ENCODE measurements at regions not wholly inside any gene's neighbourhood (a gene's known extent, or its start where the extent isn't known, plus 50 kb on each side); places are given as distances from the start of the nearest gene placed in this dataset.
"Not testable (repeated sequence)": the region's sequence is repeated elsewhere in the genome, so short reads cannot be mapped to it uniquely, and the experiment has no call there.

DNA sequence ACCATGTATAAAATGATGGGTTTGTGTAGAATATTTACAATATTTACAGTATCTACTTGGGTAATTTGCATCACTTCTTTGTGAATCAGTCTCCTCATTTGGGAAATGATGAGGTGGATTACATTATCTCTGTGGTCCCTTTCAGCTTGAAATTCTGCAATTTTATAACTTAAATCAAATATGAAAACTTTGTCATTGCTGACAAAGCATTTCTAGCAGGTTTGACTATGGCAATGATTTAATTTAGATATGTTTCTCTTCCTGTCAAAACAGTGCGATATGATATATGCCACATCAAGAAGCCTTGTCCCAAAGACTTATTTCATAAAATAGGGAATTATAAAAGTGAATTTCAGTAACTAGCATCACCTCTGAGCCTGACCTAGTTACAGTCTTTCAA is 315.8 kb upstream of the MEIS2 start:
- no peak for DNase-seq (ENCODE audit: low read depth in 2 of 2)

DNA sequence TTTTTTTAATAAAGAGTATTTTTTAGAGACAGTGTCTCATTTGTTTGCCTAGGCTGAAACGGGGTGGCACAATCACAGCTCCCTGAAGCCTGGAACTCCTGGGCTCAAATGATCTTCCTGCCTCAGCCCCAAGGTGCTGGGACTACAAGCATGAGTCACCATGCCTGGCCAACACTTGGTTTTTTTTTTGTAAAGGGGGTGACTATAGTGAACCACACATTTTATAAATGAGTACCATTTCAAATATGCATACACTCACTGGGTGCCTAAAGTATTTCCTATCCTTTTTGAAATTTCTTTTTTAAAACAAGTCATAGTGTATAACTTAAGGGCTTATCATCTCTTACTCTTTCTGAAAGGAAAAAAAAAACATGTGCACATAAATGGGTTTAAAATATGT is 325.2 kb upstream of the MEIS2 start:
- DNase-seq (ENCODE audit: low read depth in 2 of 2): no peak

DNA sequence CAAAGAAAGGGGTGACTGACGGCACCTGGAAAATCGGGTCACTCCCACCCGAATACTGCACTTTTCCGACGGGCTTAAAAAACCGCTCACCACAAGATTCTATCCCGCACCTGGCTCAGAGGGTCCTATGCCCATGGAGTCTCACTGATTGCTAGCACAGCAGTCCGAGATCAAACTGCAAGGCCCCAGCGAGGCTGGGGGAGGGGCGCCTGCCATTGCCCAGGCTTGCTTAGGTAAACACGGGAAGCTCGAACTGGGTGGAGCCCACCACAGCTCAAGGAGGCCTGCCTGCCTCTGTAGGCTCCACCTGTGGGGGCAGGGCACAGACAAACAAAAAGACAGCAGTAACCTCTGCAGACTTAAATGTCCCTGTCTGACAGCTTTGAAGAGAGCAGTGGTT is 327.0 kb upstream of the MEIS2 start:
- not testable (repeated sequence) for DNase-seq (ENCODE audit: low read depth in 2 of 2)

DNA sequence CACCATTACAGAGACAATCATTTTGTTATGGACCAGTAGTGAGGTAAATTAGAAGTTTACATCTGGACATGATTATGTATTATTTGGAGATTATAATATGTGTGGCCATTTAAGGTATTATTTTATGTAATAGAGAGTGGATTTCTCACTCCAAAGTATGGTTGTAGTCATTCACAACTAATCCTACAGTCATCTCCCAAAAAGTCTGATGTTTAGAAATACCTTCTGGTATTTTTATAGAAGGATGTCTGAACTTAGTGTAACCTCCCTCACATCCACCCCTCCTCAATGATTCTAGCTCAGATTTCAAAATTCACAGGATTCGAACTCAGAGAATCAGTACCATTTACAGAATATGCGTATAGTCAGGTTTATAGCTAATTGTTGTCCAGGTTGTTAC is 346.6 kb upstream of the MEIS2 start:
- DNase-seq (ENCODE audit: low read depth in 2 of 2): no peak

DNA sequence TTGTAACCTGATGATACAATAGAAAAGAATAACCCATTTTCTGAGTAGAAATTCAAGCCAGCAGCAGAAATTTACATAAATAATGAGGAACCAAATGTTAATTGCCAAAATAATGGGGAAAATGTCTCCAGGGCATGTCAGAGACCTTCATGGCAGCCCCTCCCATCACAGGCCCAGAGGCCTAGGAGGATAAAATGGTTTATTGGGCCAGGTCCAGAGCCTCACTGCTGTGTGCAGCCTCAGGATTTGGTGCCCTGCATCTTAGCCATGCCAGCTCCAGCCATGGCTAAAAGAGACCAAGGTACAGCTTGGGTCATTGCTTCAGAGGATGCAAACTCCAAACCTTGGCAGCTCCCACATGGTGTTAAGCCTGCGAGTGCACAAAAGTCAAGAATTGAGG is 352.1 kb upstream of the MEIS2 start:
- no peak for DNase-seq (ENCODE audit: low read depth in 2 of 2)

DNA sequence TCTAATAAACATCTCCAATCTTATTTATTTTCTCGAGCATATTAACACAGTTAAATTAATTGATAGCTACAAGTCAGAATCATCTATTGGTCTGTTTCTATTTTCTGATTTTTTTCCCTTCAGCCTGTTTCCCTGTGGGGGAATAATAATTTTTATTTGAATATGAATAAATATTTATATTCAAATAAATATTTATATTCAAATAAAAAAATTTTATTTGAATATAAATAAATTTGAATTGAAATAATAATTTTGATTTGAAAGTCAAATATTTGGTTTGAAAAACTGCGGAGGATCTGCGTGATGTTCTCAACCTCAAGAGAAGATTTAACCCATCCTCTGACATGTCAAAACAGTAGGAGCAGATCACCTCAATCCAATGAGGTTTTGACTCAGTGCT is 380.1 kb upstream of the MEIS2 start:
- DNase-seq (ENCODE audit: low read depth in 2 of 2): no peak

DNA sequence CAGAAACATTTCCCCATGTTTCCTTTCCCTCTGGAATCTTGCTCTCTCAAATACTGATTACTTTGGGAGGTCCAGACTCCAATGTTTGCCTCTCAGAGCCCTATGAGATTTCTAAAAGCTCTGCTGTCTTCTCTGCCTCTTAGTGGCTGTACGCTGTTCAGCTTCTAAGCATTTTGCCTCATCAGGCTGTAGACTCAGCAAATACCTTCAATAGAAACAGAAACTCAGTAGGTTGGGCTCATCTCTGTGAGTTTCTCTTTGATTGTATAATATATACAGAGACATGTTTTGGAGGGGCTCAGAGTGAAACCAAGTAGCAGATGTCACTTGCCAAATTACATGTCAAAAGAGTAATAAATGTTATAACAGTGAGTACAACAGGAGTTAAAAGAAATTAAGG is 380.8 kb upstream of the MEIS2 start:
- DNase-seq (ENCODE audit: low read depth in 2 of 2): no peak

DNA sequence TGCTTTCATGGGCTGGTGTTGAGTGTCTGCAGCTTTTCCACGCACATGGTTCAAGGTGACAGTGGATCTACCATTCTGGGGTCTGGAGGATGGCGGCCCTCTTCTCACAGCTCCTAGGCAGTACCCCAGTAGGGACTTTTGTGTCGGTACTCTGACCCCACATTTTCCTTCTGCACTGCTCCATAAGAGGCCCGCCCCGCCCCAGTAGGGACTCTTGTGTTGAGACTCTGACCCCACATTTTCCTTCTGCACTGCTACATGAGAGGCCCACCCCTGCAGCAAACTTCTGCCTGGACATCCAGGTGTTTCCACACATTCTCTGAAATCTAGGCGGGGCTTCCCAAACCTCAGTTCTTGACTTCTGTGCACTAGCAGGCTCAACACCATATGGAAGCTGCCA is 383.4 kb upstream of the MEIS2 start:
- DNase-seq (ENCODE audit: low read depth in 2 of 2): no peak

DNA sequence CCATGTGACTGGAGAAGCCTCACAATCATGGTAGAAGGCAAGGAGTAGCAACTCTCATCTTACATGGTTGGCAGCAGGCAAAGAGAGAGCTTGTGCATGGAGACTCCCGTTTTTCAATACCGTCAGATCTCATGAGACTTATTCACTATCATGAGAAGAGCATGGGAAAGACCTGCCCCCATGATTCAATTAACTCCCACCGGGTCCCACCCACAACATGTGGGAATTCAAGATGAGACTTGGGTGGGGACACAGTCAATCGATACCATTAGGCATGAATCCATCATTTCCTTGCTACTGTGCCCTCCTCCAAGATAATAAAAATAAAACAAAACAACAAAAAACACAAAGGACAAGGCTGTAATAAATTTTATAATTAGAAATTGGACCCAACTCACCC is 384.7 kb upstream of the MEIS2 start:
- no peak for DNase-seq (ENCODE audit: low read depth in 2 of 2)

DNA sequence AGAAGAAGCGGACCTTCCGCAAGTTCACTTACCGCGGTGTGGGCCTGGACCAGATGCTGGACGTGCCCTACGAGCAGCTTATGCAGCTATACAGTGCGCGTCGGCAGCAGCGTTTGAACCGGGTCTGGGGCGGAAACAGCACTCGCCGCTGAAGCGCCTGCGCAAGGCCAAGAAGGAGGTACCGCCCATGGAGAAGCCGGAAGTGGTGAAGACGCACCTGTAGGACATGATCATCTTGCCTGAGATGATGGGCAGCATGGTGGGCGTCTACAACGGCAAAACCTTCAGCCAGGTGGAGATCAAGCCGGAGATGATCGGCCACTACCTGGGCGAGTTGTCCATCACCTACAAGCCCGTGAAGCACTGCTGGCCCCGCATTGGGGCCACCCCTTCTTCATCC is 390.4 kb upstream of the MEIS2 start:
- DNase-seq (ENCODE audit: low read depth in 2 of 2): no peak

DNA sequence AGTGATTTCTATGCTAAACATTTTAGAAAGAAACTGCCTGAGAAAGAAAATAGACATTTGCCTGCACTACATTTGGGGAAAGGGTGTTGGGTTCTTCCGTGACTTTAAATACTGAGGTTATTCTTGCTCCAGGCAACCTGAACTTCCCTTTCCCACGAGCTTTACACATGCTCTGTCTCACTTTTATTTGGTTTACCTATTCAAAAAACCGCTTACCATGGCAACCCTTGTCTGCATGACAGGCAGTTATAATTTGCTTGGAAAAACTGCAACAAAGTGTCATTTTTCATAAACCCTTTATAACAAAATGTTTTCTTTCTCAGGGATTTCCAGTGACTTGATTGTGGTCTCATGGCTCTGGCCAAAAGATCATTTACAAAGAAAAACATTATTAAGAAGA is 416.3 kb upstream of the MEIS2 start:
- DNase-seq (ENCODE audit: low read depth in 2 of 2): no peak

DNA sequence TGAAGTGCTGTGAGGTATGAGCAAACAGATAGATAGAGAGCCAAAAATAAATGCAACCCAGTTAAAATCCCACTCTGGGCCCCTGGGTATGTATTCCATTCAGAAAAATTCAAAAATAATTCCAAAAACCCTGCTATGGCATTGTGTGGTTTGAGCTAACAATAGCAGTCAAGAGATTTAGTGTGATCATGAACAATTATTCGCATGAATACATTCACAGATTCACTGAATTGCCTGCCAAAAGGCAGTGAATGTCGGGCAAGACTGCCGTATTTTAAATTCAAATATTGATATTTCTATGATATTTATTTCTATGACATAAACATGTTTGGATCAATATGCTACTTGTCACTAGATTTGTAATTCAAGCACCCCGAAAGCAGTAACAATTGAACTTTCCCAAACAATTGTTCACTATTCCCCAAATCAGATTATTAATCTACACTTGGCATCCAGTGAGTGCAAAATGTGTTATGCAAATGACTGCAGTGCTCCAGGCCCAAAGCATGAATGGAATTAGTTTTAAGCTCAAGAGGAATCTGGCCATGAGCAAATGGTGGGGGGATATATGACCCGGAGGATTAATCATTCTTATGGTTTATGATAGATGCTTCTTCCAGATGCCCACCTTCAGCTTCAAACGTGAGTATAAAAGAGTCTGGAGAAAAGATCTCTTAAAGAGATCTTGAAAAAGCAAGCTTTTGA is 417.0 kb upstream of the MEIS2 start:
- no peak for DNase-seq (ENCODE audit: low read depth in 2 of 2)

DNA sequence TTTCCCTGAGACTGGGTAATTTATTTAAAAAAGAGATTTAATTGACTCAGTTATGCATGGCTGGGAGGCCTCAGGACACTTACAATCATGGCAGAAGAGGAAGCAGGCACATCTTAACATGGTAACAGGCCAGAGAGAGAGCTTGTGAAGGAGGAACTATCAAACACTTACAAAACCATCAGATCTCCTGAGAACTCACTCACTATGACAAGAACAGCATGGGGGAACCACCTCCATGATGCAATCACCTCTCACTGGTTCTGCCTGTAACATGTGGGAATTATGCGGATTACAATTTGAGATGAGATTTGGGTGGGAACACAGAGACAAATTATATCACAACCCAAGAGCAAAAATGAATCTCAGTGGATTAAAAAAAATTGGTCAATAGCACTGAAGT is 416.0 kb upstream of the TMCO5A start:
- DNase-seq (ENCODE audit: low read depth in 2 of 2): no peak

DNA sequence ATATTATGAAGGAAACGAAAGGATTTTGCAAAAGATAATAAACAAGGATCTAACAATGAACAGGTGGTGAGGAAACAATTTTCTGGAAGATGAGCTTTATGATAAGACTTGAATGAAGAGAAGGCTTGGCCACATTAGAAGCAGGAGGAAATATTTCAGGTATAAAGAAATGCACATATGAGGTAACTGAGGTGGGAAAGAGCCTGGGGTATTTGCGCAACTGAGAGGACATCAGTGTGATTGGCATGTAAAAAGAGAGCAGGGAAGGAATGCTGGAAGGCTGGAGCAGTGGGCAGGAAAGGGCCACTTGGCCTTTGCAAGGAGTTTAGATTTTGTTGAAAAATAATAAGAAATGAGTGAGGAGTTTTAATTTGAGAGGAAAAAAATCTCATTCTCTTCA is 414.4 kb upstream of the TMCO5A start:
- DNase-seq (ENCODE audit: low read depth in 2 of 2): no peak

DNA sequence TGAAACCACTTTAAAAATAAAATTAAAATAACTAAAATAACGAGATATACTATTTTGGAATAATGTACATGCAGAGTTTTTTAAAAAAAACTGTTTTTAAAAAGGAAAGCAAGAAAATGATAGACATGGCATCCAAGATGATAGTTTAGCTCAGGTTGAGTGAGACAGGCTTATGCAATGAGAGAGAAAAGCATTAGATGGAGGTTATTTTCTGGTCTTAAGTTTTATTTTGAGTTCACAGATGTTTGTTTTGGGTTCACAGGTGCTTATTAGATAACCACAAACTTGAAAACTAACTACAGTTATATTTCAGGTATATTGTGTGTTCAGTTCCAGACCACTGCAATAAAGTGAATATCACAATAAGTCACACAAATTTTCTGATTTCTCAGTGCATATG is 413.6 kb upstream of the TMCO5A start:
- DNase-seq (ENCODE audit: low read depth in 2 of 2): no peak

DNA sequence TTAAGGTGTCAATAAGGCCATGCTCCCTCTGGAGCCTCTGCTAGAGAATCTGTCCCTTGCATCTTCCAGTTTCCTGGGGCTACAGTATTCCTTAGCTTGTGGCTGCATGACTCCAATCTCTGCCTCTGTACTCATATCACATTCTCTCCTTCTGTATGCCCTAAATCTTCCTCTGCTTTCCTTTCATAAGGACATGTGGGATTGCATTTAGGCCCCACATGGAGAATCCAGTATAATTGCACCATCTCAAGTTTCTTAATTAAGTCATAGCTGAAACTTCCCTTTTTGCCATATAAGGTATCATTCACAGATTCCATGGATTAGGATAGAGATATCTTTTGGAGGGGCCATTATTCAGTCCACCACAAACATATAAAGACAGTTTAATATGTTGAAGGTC is 409.8 kb upstream of the TMCO5A start:
- no peak for DNase-seq (ENCODE audit: low read depth in 2 of 2)

DNA sequence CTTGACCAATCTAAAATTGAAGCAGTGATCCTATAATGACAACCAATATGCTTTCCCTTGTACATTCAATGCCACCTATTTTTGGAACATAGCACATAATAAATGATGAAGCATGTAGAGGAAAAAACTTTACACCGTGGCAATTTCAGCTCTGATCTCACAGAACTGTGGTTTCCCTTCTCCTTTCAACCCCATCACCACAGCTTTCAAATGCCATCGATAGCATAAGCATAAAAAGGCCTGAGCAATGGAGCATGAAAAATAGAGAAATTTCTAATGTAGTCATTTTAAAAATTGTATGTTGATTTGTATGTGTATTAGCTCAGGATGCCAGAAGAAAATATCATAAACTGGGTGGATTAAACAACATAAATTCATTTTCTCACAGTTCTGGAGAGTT is 406.0 kb upstream of the TMCO5A start:
- DNase-seq (ENCODE audit: low read depth in 2 of 2): no peak

DNA sequence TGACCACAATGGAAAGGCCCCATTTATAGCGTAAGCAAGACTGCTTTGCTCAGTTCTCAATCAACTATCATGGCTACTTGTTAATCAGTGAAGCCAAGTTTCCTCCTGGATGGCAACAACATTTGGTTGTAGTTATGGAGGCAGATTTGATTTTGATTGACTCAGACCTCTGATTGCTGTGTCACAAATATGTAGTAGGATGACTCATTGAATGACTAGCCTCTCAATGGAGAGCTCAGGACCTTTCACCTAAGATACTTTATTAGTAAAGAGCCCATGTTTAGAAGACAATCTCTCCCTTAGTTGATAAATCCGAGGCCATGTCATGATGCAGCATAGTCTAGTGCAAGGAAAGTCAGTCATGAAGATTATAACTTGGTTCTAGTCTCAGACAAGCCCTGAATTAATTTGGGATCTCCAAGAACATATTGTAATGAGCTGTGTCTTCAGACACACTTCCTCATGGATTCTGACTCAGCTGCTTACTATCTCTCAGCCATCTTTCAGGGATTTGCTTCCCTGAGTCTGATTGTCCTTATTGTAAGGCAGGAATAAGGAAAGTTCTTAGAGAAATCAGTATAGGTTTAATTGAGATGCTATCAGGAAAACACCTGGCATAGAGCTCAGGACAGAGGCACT is 397.4 kb upstream of the TMCO5A start:
- no peak for DNase-seq (ENCODE audit: low read depth in 2 of 2)

DNA sequence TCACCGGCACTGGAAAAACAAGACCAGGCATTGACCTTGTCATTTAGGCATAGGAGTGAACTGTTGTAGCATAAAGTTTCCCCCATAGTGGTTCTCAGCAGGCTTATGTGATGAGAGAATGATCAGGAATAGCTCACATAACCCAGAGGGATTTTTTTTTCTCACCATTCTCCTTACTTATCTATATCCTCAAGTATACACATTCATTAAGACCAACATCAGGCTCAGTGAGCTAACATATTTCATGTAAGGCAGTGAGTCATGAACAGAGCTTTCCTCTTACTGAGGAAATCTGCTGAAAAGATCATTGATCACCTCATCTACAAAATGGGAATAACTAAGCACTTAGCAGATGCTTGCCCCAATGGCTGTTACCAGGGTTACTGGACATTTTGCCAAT is 396.6 kb upstream of the TMCO5A start:
- DNase-seq (ENCODE audit: low read depth in 2 of 2): no peak

DNA sequence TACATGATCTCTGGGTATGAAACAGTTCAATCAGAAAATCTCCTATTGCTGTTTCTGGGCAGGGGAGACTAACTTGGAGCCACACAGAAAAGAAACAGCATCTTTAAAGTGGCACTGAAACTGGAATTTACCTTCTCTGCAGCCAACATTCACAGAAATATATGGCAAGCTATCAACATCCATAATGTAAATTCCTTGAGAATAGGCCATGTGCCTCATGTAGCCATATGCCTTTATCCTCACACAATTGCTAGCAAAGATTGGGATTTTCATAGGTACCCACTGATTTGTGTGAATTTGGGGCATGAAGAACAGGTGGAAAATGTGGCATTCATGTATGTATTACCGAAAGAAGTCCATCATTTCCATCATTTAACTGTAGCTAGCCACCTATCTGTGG is 386.3 kb upstream of the TMCO5A start:
- DNase-seq (ENCODE audit: low read depth in 2 of 2): no peak

DNA sequence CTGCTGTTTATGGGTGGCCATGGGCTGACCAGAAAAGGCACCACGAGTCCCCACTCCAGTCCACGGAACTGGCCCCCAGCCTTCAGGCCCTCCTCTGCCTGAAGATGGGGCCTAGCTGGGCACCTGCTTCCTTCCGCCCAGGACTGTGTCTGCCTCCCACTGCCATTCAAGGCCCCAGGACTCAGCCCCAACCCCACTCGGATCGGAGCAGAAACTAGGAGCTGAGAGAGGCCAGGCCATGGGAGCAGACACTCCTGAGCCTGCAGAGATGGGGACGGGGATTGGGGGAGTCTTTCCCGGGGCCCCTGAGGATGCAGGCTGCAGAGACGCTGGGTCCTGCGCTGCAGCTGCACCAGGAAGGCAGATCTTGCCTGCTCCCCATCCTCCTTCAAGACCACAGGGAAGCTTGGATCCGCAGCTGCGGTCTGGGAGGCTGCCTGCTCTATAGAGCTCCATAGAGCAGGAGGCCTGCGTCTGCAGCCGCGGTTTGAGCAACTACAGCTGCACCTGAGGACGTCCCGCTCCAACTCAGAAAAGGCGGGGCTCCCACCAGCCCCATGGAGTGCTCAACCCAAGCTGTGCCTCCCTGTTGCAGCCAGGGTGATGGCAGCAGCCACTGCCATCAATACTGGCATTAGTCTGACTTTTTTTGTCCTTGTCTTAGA is 383.9 kb upstream of the TMCO5A start:
- no peak for DNase-seq (ENCODE audit: low read depth in 2 of 2)

DNA sequence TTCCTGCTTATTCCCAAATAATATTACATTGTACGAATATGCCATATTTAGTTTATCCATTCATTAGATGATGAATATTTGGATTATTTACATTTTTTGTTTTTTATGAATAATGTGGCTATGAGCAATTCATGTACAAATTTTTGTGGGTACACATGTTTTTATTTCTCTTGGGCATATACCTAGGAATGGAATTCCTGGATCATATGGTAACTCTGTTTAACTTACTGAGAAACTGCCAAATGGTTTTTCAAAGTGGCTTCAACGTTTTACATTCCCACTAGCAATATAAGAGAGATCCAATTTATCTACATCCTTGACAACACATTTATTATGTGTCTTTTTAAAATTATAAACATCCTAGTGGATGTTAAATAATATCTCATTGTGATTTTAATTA is 362.0 kb upstream of the TMCO5A start:
- no peak for DNase-seq (ENCODE audit: low read depth in 2 of 2)

DNA sequence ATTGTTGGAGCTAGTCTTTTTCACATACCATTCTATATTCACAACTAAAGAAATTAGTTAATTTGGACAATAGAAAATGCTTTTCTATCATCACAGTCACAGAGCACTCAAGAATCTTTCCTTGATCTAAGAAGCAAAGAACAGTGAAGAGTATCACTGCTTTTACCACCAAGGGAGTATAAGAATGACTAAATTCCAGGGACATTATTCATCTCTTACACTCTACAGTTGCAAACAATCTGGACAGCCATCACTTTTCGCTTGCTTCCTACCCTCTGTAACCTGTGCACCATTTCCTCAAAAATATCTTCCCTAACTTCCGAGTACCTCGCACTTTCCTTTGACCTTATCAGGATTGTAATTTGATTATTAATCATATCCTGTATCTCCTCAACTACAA is 359.5 kb upstream of the TMCO5A start:
- DNase-seq (ENCODE audit: low read depth in 2 of 2): no peak

DNA sequence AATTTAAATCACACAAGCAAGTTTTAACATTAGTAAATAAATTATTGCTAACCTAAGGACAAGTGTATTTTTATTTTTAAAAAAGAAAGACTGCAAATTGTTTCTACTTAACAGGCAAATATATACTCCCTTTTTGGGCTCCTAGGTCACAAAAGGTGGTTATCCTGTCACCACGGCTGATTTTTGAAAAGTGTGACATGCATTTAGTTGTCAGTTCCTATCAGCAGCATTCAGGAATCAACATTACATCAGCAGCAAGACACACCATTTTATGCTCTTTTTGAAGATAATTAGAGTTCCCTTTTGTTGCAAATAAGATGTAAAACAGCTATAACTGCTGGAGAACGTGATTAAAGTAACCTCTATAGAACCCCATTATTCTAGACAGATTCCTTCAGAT is 357.5 kb upstream of the TMCO5A start:
- no peak for DNase-seq (ENCODE audit: low read depth in 2 of 2)
